Endothelial cell of umbilical vein (primary cell): ENCODE measurements at regions not wholly inside any gene's neighbourhood (a gene's known extent, or its start where the extent isn't known, plus 50 kb on each side); places are given as distances from the start of the nearest gene placed in this dataset.

Experiments used
- BruUV-seq: library from RNA; stranded (reverse); fragments of 400-500 nt; replicated peaks from 2 replicates; lab custom pipeline; 2021; lab: Mats Ljungman, UMichigan
- CTCF ChIA-PET: fragments of 300-600, 350-600 bp; sonication (Branson Sonifier 250); formaldehyde crosslinking; loops from one replicate; lab custom pipeline; 2021; ENCODE audit warnings: antibody characterized with exemption, inconsistent platforms; lab: Charles Lee
- POLR2A ChIA-PET: fragments of 300-600, 350-600 bp; sonication (Branson Sonifier 250); formaldehyde crosslinking; loops from one replicate; lab custom pipeline; 2021; ENCODE audit warnings: antibody characterized with exemption, inconsistent platforms; lab: Charles Lee
- DNase-seq: peaks from one replicate; pipeline ENCODE4 v3.0.0-alpha.2; 2011; ENCODE audit warnings: low read depth, low spot score
- FAIRE-seq: peaks from 2 replicates; lab custom pipeline; 2011; peaks lifted over from hg19 to GRCh38; lab: Jason Lieb, UNC
- H2AFZ ChIP-seq: 2 replicates; pipeline ENCODE4 v1.6.0; 2012; ENCODE audit warnings: low read depth, low read length, control low read depth, inconsistent platforms
- H3K27ac ChIP-seq: 2 replicates; pipeline ENCODE4 v1.5.1; 2011; ENCODE audit warnings: low read depth, mild to moderate bottlenecking, control low read depth, low read length, moderate library complexity; ENCODE audit not compliant: insufficient read depth
- H3K27me3 ChIP-seq, 2 experiments: 2 replicates each; pipeline versions ENCODE4 v1.6.0 to v1.6.1; 2011; ENCODE audit warnings: low read length in 2 of 2, mixed read lengths in 1 of 2; ENCODE audit not compliant: control insufficient read depth in 2 of 2, insufficient read depth in 2 of 2
- H3K36me3 ChIP-seq, 2 experiments: 2 replicates in 1 of 2; 3 replicates in 1 of 2; pipeline ENCODE4 v1.5.1; 2011; ENCODE audit warnings: low read length in 2 of 2, mild to moderate bottlenecking in 1 of 2, moderate library complexity in 1 of 2; ENCODE audit not compliant: control insufficient read depth in 2 of 2, insufficient read depth in 2 of 2; ENCODE audit errors: extremely low read depth in 1 of 2
- H3K4me1 ChIP-seq: 3 replicates; pipeline ENCODE4 v1.5.1; 2011; ENCODE audit warnings: mild to moderate bottlenecking, low read length; ENCODE audit not compliant: control insufficient read depth, insufficient read depth; ENCODE audit errors: extremely low read depth
- H3K4me2 ChIP-seq: 2 replicates; pipeline ENCODE4 v1.6.1; 2011; ENCODE audit warnings: low read length, control low read depth, mixed read lengths; ENCODE audit not compliant: insufficient read depth
- H3K4me3 ChIP-seq, 3 experiments: fragments of 200-600 bp in 1 of 3; sonication (generic), shearing (Covaris generic) in 1 of 3; replicated peaks in 1 of 3; 2 replicates each; pipeline ENCODE4 v1.5.1; 2011 to 2016; ENCODE audit warnings: control low read depth in 3 of 3, low read length in 3 of 3, mild to moderate bottlenecking in 2 of 3, inconsistent platforms in 1 of 3, low read depth in 1 of 3, moderate library complexity in 1 of 3; ENCODE audit not compliant: insufficient read depth in 1 of 3
- H3K79me2 ChIP-seq: 2 replicates; pipeline ENCODE4 v1.6.0; 2012; ENCODE audit warnings: low read length, inconsistent platforms; ENCODE audit not compliant: control insufficient read depth, insufficient read depth
- H3K9ac ChIP-seq: replicated peaks from 2 replicates; pipeline ENCODE3; 2011; ENCODE audit warnings: low read length, control low read depth; ENCODE audit not compliant: insufficient read depth; ENCODE audit errors: extremely low read depth
- H3K9me1 ChIP-seq: replicated peaks from 3 replicates; pipeline ENCODE4 v1.6.0; 2011; ENCODE audit warnings: mild to moderate bottlenecking, low read length; ENCODE audit not compliant: control insufficient read depth, insufficient read depth; ENCODE audit errors: extremely low read depth
- H3K9me3 ChIP-seq: replicated peaks from 2 replicates; pipeline ENCODE4 v1.5.1; 2012; ENCODE audit warnings: low read length, inconsistent platforms; ENCODE audit not compliant: control insufficient read depth, insufficient read depth
- H4K20me1 ChIP-seq: replicated peaks from 2 replicates; pipeline ENCODE3; 2011; ENCODE audit warnings: mild to moderate bottlenecking, low read length; ENCODE audit not compliant: control insufficient read depth, insufficient read depth; ENCODE audit errors: extremely low read depth
- CTCF ChIP-seq, 2 donors: IDR thresholded peaks; 1 replicate in 1 of 2; 2 replicates in 1 of 2; pipeline ENCODE4 v1.5.1; 2011; ENCODE audit warnings: low read length in 2 of 2, mild to moderate bottlenecking in 2 of 2, moderate library complexity in 2 of 2, control low read depth in 1 of 2, inconsistent platforms in 1 of 2, low read depth in 1 of 2; ENCODE audit not compliant: insufficient read depth in 1 of 2; ENCODE audit errors: extremely low read depth in 1 of 2
- EZH2 ChIP-seq: IDR thresholded peaks from 2 replicates; pipeline ENCODE4 v1.6.1; 2012; ENCODE audit warnings: borderline replicate concordance, low read depth, mild to moderate bottlenecking, moderate library complexity, low read length, inconsistent platforms; ENCODE audit not compliant: severe bottlenecking
- FOS ChIP-seq: IDR thresholded peaks from 2 replicates; pipeline ENCODE4 v1.6.1; 2011; ENCODE audit warnings: mild to moderate bottlenecking, low read length, moderate library complexity, borderline replicate concordance; ENCODE audit not compliant: insufficient read depth
- GATA2 ChIP-seq: IDR thresholded peaks from 2 replicates; pipeline ENCODE4 v1.7.0; 2011; ENCODE audit warnings: low read depth, mild to moderate bottlenecking, moderate library complexity, mixed read lengths, low read length; ENCODE audit not compliant: insufficient read length, insufficient read depth
- JUN ChIP-seq: IDR thresholded peaks from 2 replicates; pipeline ENCODE4 v1.6.1; 2011; ENCODE audit warnings: borderline replicate concordance, low read depth; ENCODE audit not compliant: insufficient read length, insufficient read depth
- MAX ChIP-seq: IDR thresholded peaks from 2 replicates; pipeline ENCODE4 v1.6.1; 2011; ENCODE audit not compliant: insufficient read depth, insufficient read length
- MYC ChIP-seq: IDR thresholded peaks from one replicate; pipeline ENCODE4 v1.6.1; 2011; ENCODE audit warnings: mild to moderate bottlenecking, low read depth, low read length
- POLR2A ChIP-seq: IDR thresholded peaks from 2 replicates; pipeline ENCODE4 v1.6.1; 2012; ENCODE audit warnings: low read depth, mild to moderate bottlenecking, control low read depth, low read length
- POLR2AphosphoS5 ChIP-seq: IDR thresholded peaks from 2 replicates; pipeline ENCODE4 v1.6.1; 2012; ENCODE audit warnings: low read depth, mild to moderate bottlenecking, control low read depth, low read length, moderate library complexity; ENCODE audit not compliant: insufficient read depth
- dilution Hi-C: fragments of 300-500 bp; cut with MboI; formaldehyde crosslinking; loops from one replicate; pipeline ENCODE4 v1.15.0; 2019; ENCODE audit warnings: low sequenced_read_pairs; ENCODE audit not compliant: extremely low pct_ligation_motif_present
- intact Hi-C: fragments of 100-400 bp; cut with micrococcal nuclease; formaldehyde crosslinking; loops from one replicate; pipeline ENCODE4 v1.10.0; 2022

DNA sequence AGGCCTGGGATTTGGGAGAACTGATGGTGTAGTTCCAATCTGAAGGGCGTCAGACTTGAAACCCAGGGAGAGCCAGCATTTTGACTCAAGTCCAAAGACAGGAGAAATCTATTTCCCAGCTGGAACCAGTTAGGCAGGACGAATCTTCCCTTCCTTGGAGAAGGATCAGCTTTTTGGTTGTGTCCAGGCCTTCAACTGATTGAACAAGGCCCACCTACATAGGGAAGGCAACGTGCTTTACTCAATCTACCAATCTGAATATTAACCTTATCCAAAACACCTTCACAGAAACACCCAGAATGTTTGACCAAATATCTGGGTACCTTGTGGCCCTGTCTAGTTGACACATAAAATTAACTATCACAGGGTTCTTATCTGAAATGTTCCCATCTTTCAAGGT, 221.9 kb upstream of the DLGAP1 start:
- no peaks in the 10 kb centered on the region for H3K4me1 ChIP-seq
- H4K20me1 ChIP-seq = no peaks in the 10 kb centered on the region
- dilution Hi-C loops (no loop called here), intact Hi-C loops (no loop called here)
- peaks cover 4% of the 10 kb centered on the region for H3K9me3 ChIP-seq
- FAIRE-seq (no peak), DNase-seq (no peak)
- H3K79me2 ChIP-seq = no peaks in the 10 kb centered on the region
- no peak overlapping the region for H3K9ac ChIP-seq
- no peaks in the 10 kb centered on the region for H3K27me3 ChIP-seq
- no peak overlapping the region for H3K27ac ChIP-seq
- TF ChIP-seq CTCF (IDR thresholded peaks at IDR 0.05; ENCODE audit: extremely low read depth in 1 of 2, insufficient read depth in 1 of 2, low read depth in 1 of 2, low read length in 2 of 2) (no peak), POLR2A (no peak), POLR2AphosphoS5 (no peak), EZH2 (no peak), JUN (no peak), FOS (no peak), GATA2 (no peak), MAX (no peak), MYC (no peak)
- no peaks in the 10 kb centered on the region for H3K36me3 ChIP-seq
- no peak overlapping the region for H3K4me3 ChIP-seq
- BruUV-seq = no TSS peak
- CTCF ChIA-PET = no interaction called here
- H2AFZ ChIP-seq = no peak overlapping the region
- H3K4me2 ChIP-seq = no peak overlapping the region
- no peaks in the 10 kb centered on the region for H3K9me1 ChIP-seq
- POLR2A ChIA-PET = no interaction called here
